ENCODE measurements at regions not wholly inside any gene's neighbourhood (a gene's known extent, or its start where the extent isn't known, plus 50 kb on each side); places are given as distances from the start of the nearest gene placed in this dataset.

DNA sequence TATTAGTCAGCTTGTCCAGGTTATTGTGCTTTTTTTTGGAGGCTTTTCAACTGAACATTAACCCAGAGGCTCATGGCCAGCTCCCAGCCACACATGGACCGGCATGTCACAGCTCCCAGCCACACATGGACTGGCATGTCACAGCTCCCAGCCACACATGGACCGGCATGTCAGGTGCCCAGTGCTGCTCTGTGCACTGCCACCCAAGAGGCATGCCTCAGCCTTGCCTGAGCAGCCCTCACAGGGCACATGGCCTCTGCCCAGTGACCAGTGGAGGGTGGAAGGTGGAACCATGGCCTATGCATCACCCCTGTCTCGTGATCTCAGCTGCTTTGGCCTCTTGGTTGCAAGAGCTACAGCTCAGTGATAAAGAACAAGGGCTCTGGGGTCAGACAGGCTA lies 119.8 kb downstream of the OAT start (continued):
- no peak for TF ChIP-seq ZNF462 (CRISPR knock-in tag; IDR thresholded peaks at IDR 0.05)

- H3K9me2 ChIP-seq (ENCODE audit: insufficient read depth) = no peaks in the 10 kb centered on the region
- Mint-ChIP-seq H3K4me1 (no peaks in the 10 kb centered on the region), H3K27ac (no peak overlapping the region), H3K27me3 (ENCODE audit: insufficient read depth, low read depth, poor library complexity) (peaks cover 3% of the 10 kb centered on the region), H3K36me3 (ENCODE audit: low read depth) (peaks cover 11% of the 10 kb centered on the region), H3K4me3 (no peak overlapping the region), H3K9me3 (peaks cover 22% of the 10 kb centered on the region)
- H3K79me2 ChIP-seq (replicated peaks; ENCODE audit: insufficient read depth) = no peaks in the 10 kb centered on the region
- DNase-seq (ENCODE audit: low spot score) (no peak), ATAC-seq (no peak)
- no peaks in the 10 kb centered on the region for H3F3A ChIP-seq (replicated peaks; ENCODE audit: low read depth)
- no peak overlapping the region for H3K27ac ChIP-seq (ENCODE audit: low read depth)
- H3K36me3 ChIP-seq (ENCODE audit: insufficient read depth) = no peaks in the 10 kb centered on the region
- H3K27me3 ChIP-seq (ENCODE audit: insufficient read depth) = no peaks in the 10 kb centered on the region
- no peak overlapping the region for H2AFZ ChIP-seq
- no peaks in the 10 kb centered on the region for H4K20me1 ChIP-seq (replicated peaks; ENCODE audit: insufficient read depth)
- no peaks in the 10 kb centered on the region for H3K4me1 ChIP-seq (ENCODE audit: insufficient read depth)
- H3K4me3 ChIP-seq = no peak overlapping the region
- H3K4me2 ChIP-seq = no peak overlapping the region
- TF ChIP-seq CTCF (conservative IDR thresholded peaks at IDR 0.05; ENCODE audit: low read depth in 2 of 2) = no peak
- TF ChIP-seq JUNB (IDR thresholded peaks at IDR 0.05; ENCODE audit: unreplicated experiment) = no peak
- no peak for TF ChIP-seq EZH2phosphoT487 (IDR thresholded peaks at IDR 0.05; ENCODE audit: unreplicated experiment)
- no peak for TF ChIP-seq EZH2 (IDR thresholded peaks at IDR 0.05; ENCODE audit: low read depth, unreplicated experiment)
- no peak for TF ChIP-seq ETS1 (IDR thresholded peaks at IDR 0.05)
- no peak for TF ChIP-seq ZNF331 (CRISPR knock-in tag; IDR thresholded peaks at IDR 0.05; ENCODE audit: low read depth)
- TF ChIP-seq CREB1 (CRISPR knock-in tag; IDR thresholded peaks at IDR 0.05; ENCODE audit: low read depth) = no peak
- TF ChIP-seq STAT1 (IDR thresholded peaks at IDR 0.05; ENCODE audit: unreplicated experiment) = no peak
- no peak for TF ChIP-seq NANOG (IDR thresholded peaks at IDR 0.05; ENCODE audit: borderline replicate concordance)
Observed at GRCh38 chr10:124296813-124297788, 121.6 kb downstream of the OAT start.
